Type B pancreatic cell (in vitro differentiated cells): ENCODE measurements at regions not wholly inside any gene's neighbourhood (a gene's known extent, or its start where the extent isn't known, plus 50 kb on each side); places are given as distances from the start of the nearest gene placed in this dataset.

Source experiments
- DNase-seq: peaks from one replicate; pipeline ENCODE4 v3.0.0; 2021; ENCODE audit warnings: mixed read lengths; ENCODE audit not compliant: unreplicated experiment; ENCODE audit errors: extremely low spot score
- H3K27ac Mint-ChIP-seq: 2 replicates; pipeline ENCODE4 v1.8.0; 2021; ENCODE audit warnings: mild to moderate bottlenecking, mixed read lengths
- H3K27me3 Mint-ChIP-seq: 2 replicates; pipeline ENCODE4 v1.8.0; 2021; ENCODE audit warnings: mixed read lengths
- H3K36me3 Mint-ChIP-seq: 2 replicates; pipeline ENCODE4 v1.8.0; 2021; ENCODE audit warnings: mixed read lengths
- H3K4me1 Mint-ChIP-seq: one replicate; pipeline ENCODE4 v1.8.0; 2021; ENCODE audit warnings: mixed read lengths; ENCODE audit not compliant: unreplicated experiment
- H3K4me3 Mint-ChIP-seq: 2 replicates; pipeline ENCODE4 v1.8.0; 2021; ENCODE audit warnings: mild to moderate bottlenecking, mixed read lengths
- H3K9me3 Mint-ChIP-seq: 2 replicates; pipeline ENCODE4 v1.8.0; 2021; ENCODE audit warnings: mixed read lengths
- TF ChIP-seq, protein P1 (sequence below): fragments of 200-600 bp; sonication (generic); conservative IDR thresholded peaks from 2 replicates; pipeline ENCODE4 v1.5.0; 2021; ENCODE audit warnings: antibody characterized with exemption, mild to moderate bottlenecking

DNA sequence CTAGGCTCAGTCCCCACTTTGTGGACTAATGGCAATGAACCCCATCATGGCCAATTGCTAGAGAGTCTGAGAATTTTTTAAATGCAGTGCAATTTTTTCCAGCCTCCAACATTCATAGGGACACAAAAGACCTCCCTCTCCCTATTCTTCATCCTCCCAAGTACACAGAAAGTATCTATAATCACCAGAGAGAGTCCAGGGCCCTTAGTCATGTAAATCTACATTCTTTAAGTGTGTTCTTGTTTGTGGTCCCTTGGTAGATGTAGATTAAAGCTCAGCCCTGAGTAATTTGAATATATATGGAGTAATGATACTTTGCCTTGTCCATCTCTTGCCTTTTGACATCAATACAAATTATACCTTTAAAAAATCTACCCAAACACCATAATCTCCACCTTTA, 51.3 kb upstream of the ATXN3L start:
- peaks cover 5% of the 10 kb centered on the region for H3K4me1 Mint-ChIP-seq
- no peaks in the 10 kb centered on the region for H3K9me3 Mint-ChIP-seq
- H3K4me3 Mint-ChIP-seq: no peak overlapping the region
- H3K27me3 Mint-ChIP-seq: no peaks in the 10 kb centered on the region
- no peaks in the 10 kb centered on the region for H3K36me3 Mint-ChIP-seq
- TF ChIP-seq, protein P1, sequence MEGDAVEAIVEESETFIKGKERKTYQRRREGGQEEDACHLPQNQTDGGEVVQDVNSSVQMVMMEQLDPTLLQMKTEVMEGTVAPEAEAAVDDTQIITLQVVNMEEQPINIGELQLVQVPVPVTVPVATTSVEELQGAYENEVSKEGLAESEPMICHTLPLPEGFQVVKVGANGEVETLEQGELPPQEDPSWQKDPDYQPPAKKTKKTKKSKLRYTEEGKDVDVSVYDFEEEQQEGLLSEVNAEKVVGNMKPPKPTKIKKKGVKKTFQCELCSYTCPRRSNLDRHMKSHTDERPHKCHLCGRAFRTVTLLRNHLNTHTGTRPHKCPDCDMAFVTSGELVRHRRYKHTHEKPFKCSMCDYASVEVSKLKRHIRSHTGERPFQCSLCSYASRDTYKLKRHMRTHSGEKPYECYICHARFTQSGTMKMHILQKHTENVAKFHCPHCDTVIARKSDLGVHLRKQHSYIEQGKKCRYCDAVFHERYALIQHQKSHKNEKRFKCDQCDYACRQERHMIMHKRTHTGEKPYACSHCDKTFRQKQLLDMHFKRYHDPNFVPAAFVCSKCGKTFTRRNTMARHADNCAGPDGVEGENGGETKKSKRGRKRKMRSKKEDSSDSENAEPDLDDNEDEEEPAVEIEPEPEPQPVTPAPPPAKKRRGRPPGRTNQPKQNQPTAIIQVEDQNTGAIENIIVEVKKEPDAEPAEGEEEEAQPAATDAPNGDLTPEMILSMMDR: no peak
- no peak for DNase-seq
- no peak overlapping the region for H3K27ac Mint-ChIP-seq

DNA sequence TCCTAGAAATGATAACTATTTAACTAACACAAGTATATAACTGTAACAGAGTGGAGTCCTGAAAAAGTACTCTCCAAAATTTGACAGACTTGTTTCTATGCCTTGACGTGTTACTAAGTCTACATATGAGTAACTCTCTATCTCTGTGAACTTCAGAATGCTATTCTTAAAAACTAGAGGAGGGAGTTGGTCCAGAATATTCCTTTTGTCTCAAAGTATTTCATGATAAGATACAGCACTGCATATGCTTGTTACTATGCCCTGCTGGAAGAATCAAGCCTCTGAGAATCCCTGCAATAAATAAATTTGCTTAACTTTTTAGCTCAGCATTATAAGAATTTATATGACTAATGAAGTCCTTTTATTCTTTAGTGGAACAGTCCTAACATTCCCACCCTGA, 50.9 kb upstream of the ATXN3L start:
- H3K4me3 Mint-ChIP-seq: no peak overlapping the region
- H3K9me3 Mint-ChIP-seq: no peaks in the 10 kb centered on the region
- peaks cover 5% of the 10 kb centered on the region for H3K4me1 Mint-ChIP-seq
- no peaks in the 10 kb centered on the region for H3K36me3 Mint-ChIP-seq
- no peaks in the 10 kb centered on the region for H3K27me3 Mint-ChIP-seq
- no peak for DNase-seq
- TF ChIP-seq, protein P1: no peak
- H3K27ac Mint-ChIP-seq: no peak overlapping the region
